Adrenal gland (tissue), 9 donors: ENCODE measurements at regions not wholly inside any gene's neighbourhood (a gene's known extent, or its start where the extent isn't known, plus 50 kb on each side); places are given as distances from the start of the nearest gene placed in this dataset.

Experiments
- DNase-seq, 7 donors: peaks; one replicate each; pipeline ENCODE4 v3.0.0-alpha.2; 2019 to 2020
- H3K27ac ChIP-seq, 5 donors: fragments of 200-600 bp; sonication (generic) in 4 of 5; 1 replicate in 3 of 5; 2 replicates in 2 of 5; pipeline versions ENCODE4 v1.5.1 to v1.8.0; 2016 to 2020; ENCODE audit warnings: mild to moderate bottlenecking in 1 of 5
- H3K27me3 ChIP-seq: fragments of 200-600 bp; 2 replicates; pipeline ENCODE4 v1.8.0; 2021
- H3K36me3 ChIP-seq, 2 donors: fragments of 200-600 bp; replicated peaks in 1 of 2; 1 replicate in 1 of 2; 2 replicates in 1 of 2; pipeline versions ENCODE4 v1.5.1 to v1.8.0; 2018 to 2022
- H3K4me1 ChIP-seq, 2 donors: fragments of 200-600 bp; replicated peaks in 1 of 2; 1 replicate in 1 of 2; 2 replicates in 1 of 2; pipeline versions ENCODE4 v1.5.1 to v1.8.0; 2018 to 2021
- H3K4me3 ChIP-seq, 4 donors: fragments of 200-600 bp; sonication (generic) in 3 of 4; one replicate each; pipeline ENCODE4 v1.5.1; 2016 to 2018
- H3K9me3 ChIP-seq, 3 donors: fragments of 200-600 bp; sonication (generic) in 1 of 3; replicated peaks in 1 of 3; 1 replicate in 2 of 3; 2 replicates in 1 of 3; pipeline versions ENCODE4 v1.5.1 to v1.8.0; 2016 to 2021
- POLR2A ChIP-seq, 2 donors: fragments of 450-650 bp; IDR thresholded peaks; one replicate each; pipeline ENCODE4 v1.6.1; 2017; ENCODE audit warnings: antibody characterized with exemption in 2 of 2, mild to moderate bottlenecking in 2 of 2, moderate library complexity in 1 of 2
- WGBS, 4 donors: extraction: QIAGEN DNeasy Blood & Tissue Kit in 2 of 4; methylation state at CpG; one replicate each; pipeline versions ENCODE4 v1.1.5 to v1.1.7; 2013 to 2017; 5-methylcytosine and 5-hydroxymethylcytosine counted together
- intact Hi-C, 2 donors: fragments of 100-400 bp; cut with DNase I; formaldehyde crosslinking; loops; one replicate each; pipeline versions ENCODE4 v1.14.1 to v1.15.0; 2022 to 2023
- TF ChIP-seq, protein P1 (sequence below), 6 experiments: fragments of 450-650 bp in 4 of 6; fragments of 200-600 bp in 2 of 6; sonication (generic) in 1 of 6; IDR thresholded peaks; 1 replicate in 5 of 6; 2 replicates in 1 of 6; pipeline versions ENCODE4 v1.5.1 to v1.8.0; 2016 to 2021; ENCODE audit warnings: antibody characterized with exemption in 6 of 6, mild to moderate bottlenecking in 2 of 6, moderate library complexity in 1 of 6
- donor health status: healthy with polysubstance abuse.
- donor health status: Bipolar disorder and iron deficiency.
- donor health status: DM: yes; HTN: yes; CAD: no.
- donor health status: DM: no; HTN: no; CAD: no.
- donor health status: DM: no; HTN: no; CAD: no.

DNA sequence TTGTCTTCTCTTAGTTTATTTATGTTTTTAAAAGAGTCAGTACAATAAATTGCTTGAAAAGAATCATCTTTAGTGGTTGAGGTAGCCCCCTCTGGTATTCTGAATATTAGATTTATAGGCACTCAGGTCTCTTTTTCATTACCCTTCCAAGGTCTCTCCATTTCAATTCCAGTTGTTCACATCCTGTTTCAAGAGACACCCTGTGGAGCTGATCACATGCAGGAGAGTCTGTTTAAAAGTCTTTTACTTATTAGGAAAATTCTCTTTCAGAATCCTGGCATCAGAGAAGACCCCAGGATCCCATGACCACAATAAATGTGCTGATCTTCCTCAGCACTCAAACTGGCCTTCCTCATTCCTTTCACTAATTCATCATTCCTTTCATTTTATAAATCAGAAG lies 195.7 kb downstream of the ZIC4 start:
- no peak overlapping the region for H3K27ac ChIP-seq
- TF ChIP-seq POLR2A (IDR thresholded peaks at IDR 0.05), result no peak
- TF ChIP-seq, protein P1, sequence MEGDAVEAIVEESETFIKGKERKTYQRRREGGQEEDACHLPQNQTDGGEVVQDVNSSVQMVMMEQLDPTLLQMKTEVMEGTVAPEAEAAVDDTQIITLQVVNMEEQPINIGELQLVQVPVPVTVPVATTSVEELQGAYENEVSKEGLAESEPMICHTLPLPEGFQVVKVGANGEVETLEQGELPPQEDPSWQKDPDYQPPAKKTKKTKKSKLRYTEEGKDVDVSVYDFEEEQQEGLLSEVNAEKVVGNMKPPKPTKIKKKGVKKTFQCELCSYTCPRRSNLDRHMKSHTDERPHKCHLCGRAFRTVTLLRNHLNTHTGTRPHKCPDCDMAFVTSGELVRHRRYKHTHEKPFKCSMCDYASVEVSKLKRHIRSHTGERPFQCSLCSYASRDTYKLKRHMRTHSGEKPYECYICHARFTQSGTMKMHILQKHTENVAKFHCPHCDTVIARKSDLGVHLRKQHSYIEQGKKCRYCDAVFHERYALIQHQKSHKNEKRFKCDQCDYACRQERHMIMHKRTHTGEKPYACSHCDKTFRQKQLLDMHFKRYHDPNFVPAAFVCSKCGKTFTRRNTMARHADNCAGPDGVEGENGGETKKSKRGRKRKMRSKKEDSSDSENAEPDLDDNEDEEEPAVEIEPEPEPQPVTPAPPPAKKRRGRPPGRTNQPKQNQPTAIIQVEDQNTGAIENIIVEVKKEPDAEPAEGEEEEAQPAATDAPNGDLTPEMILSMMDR (IDR thresholded peaks at IDR 0.05), result no peak
- H3K9me3 ChIP-seq, result no peaks in the 10 kb centered on the region
- no peak overlapping the region for H3K4me3 ChIP-seq
- H3K4me1 ChIP-seq, result no peaks in the 10 kb centered on the region
- intact Hi-C loops, result no loop called here
- no peaks in the 10 kb centered on the region for H3K27me3 ChIP-seq
- H3K36me3 ChIP-seq, result no peaks in the 10 kb centered on the region
- no peak for DNase-seq

DNA sequence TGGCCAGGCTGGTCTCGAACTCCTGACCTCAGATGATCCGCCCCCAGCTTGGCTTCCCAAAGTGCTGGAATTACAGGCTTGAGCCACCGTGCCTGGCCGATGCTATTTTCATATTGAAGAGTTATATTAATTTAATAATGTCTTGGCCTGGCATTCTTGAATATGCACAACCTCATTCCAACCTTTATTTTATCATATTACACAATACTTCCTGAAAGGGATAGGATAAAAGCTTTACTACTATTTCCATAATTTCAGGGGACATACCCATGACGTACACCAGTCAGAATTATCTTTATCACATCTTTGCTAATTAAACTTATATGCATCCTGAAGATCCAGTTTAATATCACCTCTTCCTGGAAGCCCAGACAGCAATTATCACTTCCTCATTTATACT lies 205.3 kb downstream of the ZIC4 start:
- Histone ChIP-seq H3K27me3 (no peaks in the 10 kb centered on the region), H3K4me3 (no peak overlapping the region), H3K4me1 (no peaks in the 10 kb centered on the region), H3K27ac (no peak overlapping the region), H3K9me3 (no peaks in the 10 kb centered on the region), H3K36me3 (no peaks in the 10 kb centered on the region)
- DNase-seq, result no peak
- TF ChIP-seq, protein P1 (IDR thresholded peaks at IDR 0.05), result no peak
- TF ChIP-seq POLR2A (IDR thresholded peaks at IDR 0.05), result no peak
- 74 to 85% (median 80%) methylated on average over 5 of the region's 5 CpGs for WGBS, 4 donors
- intact Hi-C loops, result no loop called here

DNA sequence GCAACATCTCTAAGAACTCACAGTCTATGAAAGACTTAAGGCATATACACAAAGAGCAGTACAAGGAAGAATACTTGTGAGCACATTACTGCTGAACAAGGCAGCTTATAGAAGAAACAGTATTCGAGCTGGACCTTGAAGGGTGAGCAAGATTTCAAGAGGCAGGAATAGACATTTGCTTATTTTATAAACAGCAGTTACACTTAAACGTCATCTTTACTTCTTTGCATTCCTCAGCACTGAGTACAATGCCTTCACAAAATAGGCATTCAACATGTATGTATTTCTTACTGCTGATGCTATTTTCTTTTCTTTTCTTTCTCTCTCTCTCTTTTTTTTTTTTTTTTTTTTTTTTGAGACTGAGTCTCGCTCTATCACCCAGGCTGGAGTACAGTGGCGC lies 205.8 kb downstream of the ZIC4 start:
- H3K27ac ChIP-seq, result no peak overlapping the region
- no peak overlapping the region for H3K4me3 ChIP-seq
- intact Hi-C loops, result no loop called here
- no peaks in the 10 kb centered on the region for H3K9me3 ChIP-seq
- TF ChIP-seq, protein P1 (IDR thresholded peaks at IDR 0.05), result no peak
- no peak for TF ChIP-seq POLR2A (IDR thresholded peaks at IDR 0.05)
- H3K36me3 ChIP-seq, result no peaks in the 10 kb centered on the region
- 67 to 75% (median 74%) methylated on average over 3 to 4 of the region's 4 CpGs for WGBS, 4 donors
- no peaks in the 10 kb centered on the region for H3K27me3 ChIP-seq
- no peak for DNase-seq
- H3K4me1 ChIP-seq, result no peaks in the 10 kb centered on the region

DNA sequence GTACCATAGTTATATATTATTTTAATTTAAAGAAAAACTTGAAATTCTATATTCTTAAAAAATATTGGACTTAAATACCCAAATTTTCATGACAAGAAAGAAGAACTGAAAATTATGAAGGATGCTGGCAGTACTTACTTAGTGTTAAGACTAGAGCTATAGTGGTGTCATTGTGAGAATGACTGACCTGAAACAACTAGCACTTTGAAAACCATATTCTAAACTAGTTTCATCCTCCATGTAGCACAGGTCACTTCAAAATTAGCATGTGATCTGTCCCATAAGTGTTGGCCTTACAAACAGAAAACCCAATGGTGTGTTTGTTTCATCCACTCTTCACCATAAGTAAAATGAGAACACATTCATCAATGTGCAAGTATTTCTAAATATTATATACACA lies 208.6 kb downstream of the ZIC4 start:
- Histone ChIP-seq H3K4me3 (no peak overlapping the region), H3K4me1 (no peaks in the 10 kb centered on the region), H3K27ac (no peak overlapping the region), H3K27me3 (no peaks in the 10 kb centered on the region), H3K9me3 (no peaks in the 10 kb centered on the region), H3K36me3 (no peaks in the 10 kb centered on the region)
- intact Hi-C loops, result no loop called here
- no peak for DNase-seq
- TF ChIP-seq, protein P1 (IDR thresholded peaks at IDR 0.05), result no peak
- TF ChIP-seq POLR2A (IDR thresholded peaks at IDR 0.05), result no peak
